Esophagus squamous epithelium (tissue), 4 donors: ENCODE measurements at regions not wholly inside any gene's neighbourhood (a gene's known extent, or its start where the extent isn't known, plus 50 kb on each side); places are given as distances from the start of the nearest gene placed in this dataset.
A peak's percentile ranks its signal among the peaks of the same experiment; 100 is the strongest.

ENCODE experiments used
- CTCF ChIP-seq, 6 experiments: fragments of 450-650 bp in 4 of 6; fragments of 200-600 bp in 2 of 6; sonication (generic) in 2 of 6; IDR thresholded peaks; one replicate each; pipeline ENCODE4 v1.5.1; 2016 to 2019; ENCODE audit warnings: antibody characterized with exemption in 6 of 6, mild to moderate bottlenecking in 4 of 6, moderate library complexity in 4 of 6
- POLR2A ChIP-seq, 4 donors: fragments of 450-650 bp; IDR thresholded peaks; one replicate each; pipeline ENCODE4 v1.6.1; 2017; ENCODE audit warnings: antibody characterized with exemption in 4 of 4, mild to moderate bottlenecking in 4 of 4, moderate library complexity in 3 of 4

- peak in 4 of 6 experiments; percentile 17 to 38 (median 28) for TF ChIP-seq CTCF (IDR thresholded peaks at IDR 0.05)
- TF ChIP-seq POLR2A (IDR thresholded peaks at IDR 0.05): no peak
Observed at GRCh38 chr7:153193144-153193595, 433.6 kb downstream of the ACTR3B start.
